ENCODE measurements at regions not wholly inside any gene's neighbourhood (a gene's known extent, or its start where the extent isn't known, plus 50 kb on each side); places are given as distances from the start of the nearest gene placed in this dataset.

DNA sequence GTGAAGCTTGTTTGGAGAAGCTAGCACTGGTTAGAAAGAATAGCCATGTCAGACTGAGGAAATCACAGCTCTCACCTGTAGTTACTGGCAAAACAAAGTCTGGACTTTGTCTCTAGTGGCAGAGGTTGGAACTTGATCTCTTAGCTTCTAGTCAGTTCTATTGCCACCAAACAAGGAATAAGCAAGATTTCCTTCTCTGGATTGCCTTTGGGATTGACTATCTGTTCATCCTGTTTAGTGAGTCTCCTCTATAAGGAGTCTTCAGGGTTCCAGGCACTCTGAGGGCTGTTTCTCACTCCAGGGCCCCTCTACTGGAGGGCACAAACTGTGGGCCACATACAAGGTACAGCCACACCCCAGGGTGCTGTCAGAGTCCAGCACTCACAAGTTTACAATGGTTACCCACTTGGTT lies 426.6 kb upstream of the THBS1 start:
- no peak overlapping the region for H3K4me3 ChIP-seq (ENCODE audit: low read depth, poor library complexity, severe bottlenecking)
- DNase-seq (ENCODE audit: low spot score in 2 of 2) = no peak
- intact Hi-C loops (cut with DNase I; ENCODE audit: low total_unique reads) = no loop called here
- TF ChIP-seq POLR2A (IDR thresholded peaks at IDR 0.05) = no peak
- TF ChIP-seq, protein P1, sequence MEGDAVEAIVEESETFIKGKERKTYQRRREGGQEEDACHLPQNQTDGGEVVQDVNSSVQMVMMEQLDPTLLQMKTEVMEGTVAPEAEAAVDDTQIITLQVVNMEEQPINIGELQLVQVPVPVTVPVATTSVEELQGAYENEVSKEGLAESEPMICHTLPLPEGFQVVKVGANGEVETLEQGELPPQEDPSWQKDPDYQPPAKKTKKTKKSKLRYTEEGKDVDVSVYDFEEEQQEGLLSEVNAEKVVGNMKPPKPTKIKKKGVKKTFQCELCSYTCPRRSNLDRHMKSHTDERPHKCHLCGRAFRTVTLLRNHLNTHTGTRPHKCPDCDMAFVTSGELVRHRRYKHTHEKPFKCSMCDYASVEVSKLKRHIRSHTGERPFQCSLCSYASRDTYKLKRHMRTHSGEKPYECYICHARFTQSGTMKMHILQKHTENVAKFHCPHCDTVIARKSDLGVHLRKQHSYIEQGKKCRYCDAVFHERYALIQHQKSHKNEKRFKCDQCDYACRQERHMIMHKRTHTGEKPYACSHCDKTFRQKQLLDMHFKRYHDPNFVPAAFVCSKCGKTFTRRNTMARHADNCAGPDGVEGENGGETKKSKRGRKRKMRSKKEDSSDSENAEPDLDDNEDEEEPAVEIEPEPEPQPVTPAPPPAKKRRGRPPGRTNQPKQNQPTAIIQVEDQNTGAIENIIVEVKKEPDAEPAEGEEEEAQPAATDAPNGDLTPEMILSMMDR (IDR thresholded peaks at IDR 0.05) = no peak

DNA sequence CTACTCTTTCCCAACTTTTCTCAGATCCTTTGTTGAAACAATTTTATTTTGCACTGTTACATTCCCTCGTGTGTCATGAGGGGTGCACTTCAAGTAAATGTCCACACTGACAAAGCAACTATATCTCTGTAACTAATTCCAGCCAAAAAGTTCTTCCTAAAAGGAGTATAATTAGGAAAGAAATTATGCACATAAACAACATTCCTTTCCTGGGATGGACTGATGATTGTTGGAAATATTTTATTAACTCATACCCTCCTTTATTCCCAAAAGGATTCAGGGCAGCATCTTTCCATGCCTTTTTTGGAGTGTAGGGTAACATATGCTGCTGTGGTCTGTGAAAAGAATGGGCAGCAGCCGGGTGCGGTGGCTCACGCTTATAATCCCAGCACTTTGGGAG lies 426.1 kb upstream of the THBS1 start:
- TF ChIP-seq POLR2A (IDR thresholded peaks at IDR 0.05) = no peak
- TF ChIP-seq, protein P1 (IDR thresholded peaks at IDR 0.05) = no peak
- intact Hi-C loops (cut with DNase I; ENCODE audit: low total_unique reads) = no loop called here
- no peak for DNase-seq (ENCODE audit: low spot score in 2 of 2)
- H3K4me3 ChIP-seq (ENCODE audit: low read depth, poor library complexity, severe bottlenecking) = no peak overlapping the region
- 82 to 87% methylated on average over 4 of the region's 4 CpGs for WGBS, 2 donors

DNA sequence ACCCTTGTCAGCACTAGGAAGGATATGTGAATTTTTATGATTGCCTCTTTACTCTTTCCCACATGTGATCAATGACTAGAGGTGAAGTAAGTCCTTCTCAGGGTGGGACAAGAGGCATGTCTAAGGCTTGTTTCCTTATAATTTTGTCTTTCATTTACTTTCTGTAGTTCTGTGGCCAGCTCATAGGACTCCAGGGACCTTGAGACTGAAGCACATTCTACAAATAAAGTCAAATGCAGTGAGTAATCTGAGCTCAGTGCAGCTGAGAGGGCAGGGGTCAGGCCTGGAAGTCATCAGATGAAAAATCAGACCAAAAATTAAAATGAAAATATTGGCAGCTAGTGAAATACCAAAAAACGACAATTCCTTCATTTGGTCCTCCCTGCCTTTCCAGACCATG lies 424.7 kb upstream of the THBS1 start:
- intact Hi-C loops (cut with DNase I; ENCODE audit: low total_unique reads) = no loop called here
- TF ChIP-seq POLR2A (IDR thresholded peaks at IDR 0.05) = no peak
- TF ChIP-seq, protein P1 (IDR thresholded peaks at IDR 0.05) = no peak
- DNase-seq (ENCODE audit: low spot score in 2 of 2) = no peak
- WGBS, 2 donors = 40 to 77% methylated on average over 1 of the region's 1 CpG
- H3K4me3 ChIP-seq (ENCODE audit: low read depth, poor library complexity, severe bottlenecking) = no peak overlapping the region

DNA sequence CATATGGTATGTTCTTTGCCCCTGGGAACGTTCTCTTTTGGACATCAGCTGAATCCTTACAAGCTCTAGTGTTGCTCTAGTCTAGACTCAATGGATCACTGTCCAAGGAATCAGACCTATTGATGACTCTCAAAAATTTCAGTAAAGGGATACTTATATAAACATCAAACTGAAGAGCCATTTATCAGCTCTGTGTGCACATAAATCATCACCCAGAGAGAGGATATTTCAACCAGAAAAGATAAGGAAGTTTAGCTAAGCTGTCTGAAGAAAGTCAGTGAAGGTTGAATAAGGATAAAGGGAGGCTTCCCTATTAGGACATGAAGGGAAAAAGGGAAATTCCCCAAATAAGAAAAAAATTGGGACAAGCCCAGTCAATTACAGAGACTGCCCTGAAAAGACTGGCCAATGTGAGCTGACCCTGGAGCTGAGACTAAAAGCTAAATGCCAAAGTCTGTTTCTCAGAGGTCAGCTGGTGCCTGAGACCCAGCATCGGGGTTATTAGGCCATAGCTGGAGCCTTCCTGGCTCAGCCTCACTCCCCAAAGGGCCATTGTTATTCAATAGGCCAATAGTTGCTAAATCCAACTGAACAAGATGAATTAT lies 424.1 kb upstream of the THBS1 start:
- DNase-seq (ENCODE audit: low spot score in 2 of 2) = no peak
- intact Hi-C loops (cut with DNase I; ENCODE audit: low total_unique reads) = no loop called here
- WGBS, 2 donors = 51 to 63% methylated on average over 2 of the region's 2 CpGs
- TF ChIP-seq POLR2A (IDR thresholded peaks at IDR 0.05) = no peak
- TF ChIP-seq, protein P1 (IDR thresholded peaks at IDR 0.05) = no peak
- no peak overlapping the region for H3K4me3 ChIP-seq (ENCODE audit: low read depth, poor library complexity, severe bottlenecking)

DNA sequence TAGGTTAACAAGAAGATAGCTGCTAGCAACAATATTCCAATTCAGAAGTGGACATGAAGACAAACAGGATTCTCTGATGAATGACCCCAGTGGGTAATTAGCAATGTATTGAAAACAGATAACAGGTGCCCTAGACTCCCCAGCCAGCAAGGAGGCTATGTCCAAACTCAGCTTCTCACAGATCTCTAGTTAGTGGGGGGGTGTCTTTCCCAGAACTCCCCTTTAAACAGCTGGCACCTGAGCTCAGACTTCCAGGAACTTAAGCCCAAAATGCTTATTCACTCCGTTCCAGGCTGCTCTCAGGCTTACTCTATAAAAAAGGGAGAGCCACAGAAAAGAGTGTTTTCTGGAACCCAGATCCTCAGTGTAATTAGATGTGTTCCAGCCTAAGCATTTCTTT lies 423.0 kb upstream of the THBS1 start:
- no peak for DNase-seq (ENCODE audit: low spot score in 2 of 2)
- TF ChIP-seq, protein P1 (IDR thresholded peaks at IDR 0.05) = no peak
- no peak for TF ChIP-seq POLR2A (IDR thresholded peaks at IDR 0.05)
- WGBS, 2 donors = 65 to 80% methylated on average over 1 of the region's 1 CpG
- H3K4me3 ChIP-seq (ENCODE audit: low read depth, poor library complexity, severe bottlenecking) = no peak overlapping the region
- intact Hi-C loops (cut with DNase I; ENCODE audit: low total_unique reads) = no loop called here

DNA sequence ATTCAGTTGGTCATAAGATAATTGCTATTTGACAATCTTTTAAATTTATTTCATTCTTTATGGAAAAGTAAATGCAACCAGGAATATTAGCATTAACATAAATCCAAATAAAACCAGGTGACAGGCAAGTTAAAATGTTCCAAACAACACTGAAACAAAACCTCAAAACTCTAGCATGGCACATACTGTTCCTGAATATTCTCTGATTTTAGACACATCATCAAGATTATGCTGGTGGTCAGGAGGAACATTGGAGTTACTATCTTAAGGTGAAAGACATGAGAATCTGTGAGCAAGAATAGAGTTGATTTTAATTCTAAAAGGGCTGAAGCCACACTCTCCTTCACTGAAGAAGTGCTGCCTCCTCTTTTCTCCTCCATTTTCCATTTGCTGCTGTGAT lies 421.0 kb upstream of the THBS1 start:
- DNase-seq (ENCODE audit: low spot score in 2 of 2) = no peak
- intact Hi-C loops (cut with DNase I; ENCODE audit: low total_unique reads) = no loop called here
- no peak overlapping the region for H3K4me3 ChIP-seq (ENCODE audit: low read depth, poor library complexity, severe bottlenecking)
- TF ChIP-seq, protein P1 (IDR thresholded peaks at IDR 0.05) = no peak
- TF ChIP-seq POLR2A (IDR thresholded peaks at IDR 0.05) = no peak

Data from lower leg skin (tissue), 4 donors.